ENCODE measurements at regions not wholly inside any gene's neighbourhood (a gene's known extent, or its start where the extent isn't known, plus 50 kb on each side); places are given as distances from the start of the nearest gene placed in this dataset.

DNA sequence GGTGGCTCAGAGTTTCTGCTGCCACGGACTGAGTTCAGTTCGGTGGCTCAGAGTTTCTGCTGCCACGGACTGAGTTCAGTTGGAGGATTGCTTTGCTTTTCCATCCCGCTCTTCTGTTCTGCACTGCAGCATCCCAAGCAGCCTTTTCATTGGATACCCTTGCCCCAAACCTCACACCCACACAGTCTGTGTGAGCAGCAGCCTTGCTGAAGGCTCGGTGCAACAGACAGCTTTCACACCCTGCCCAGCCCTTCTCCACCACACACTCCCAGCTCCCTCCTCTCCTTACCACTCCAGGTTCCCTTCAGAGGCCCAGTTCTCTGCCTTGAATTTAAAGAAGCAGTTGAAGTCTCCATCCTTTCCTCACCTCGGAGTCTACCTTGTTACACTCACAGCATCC, 52.5 kb upstream of the CHD6 start:
- no peaks in the 10 kb centered on the region for H3K4me1 Mint-ChIP-seq

DNA sequence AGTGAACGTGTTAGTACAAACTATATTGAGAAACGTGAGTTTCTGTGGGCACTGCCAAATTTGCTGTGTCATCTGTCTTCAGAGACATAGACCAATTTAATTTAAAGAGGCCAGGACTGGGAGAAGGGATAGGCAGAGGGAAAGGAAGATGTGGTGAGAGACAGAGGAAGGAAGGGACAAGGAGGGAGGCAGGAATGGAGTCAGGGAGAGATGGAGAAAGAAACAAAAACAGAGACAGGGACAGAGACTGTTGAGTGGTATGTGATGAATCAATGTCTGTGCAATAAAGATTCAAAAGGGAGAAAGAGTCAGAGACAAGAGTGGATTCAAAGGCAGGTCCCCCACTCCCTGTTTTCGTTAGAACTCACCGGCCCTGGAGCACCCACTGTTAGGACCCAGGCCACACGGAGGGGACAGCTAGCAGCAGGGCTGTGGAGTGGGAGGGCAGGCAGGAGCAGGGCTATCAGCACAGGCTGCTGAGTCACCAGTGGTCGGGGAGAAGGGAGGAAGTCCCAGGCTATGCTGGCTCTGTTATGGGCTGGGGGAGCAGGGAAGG, 51.6 kb upstream of the CHD6 start:
- no peaks in the 10 kb centered on the region for H3K9me3 Mint-ChIP-seq
- H3K4me3 Mint-ChIP-seq, result no peak overlapping the region
- ATAC-seq (no peak), DNase-seq (no peak)
- H3K27ac Mint-ChIP-seq, result no peak overlapping the region
- peaks cover 45% of the 10 kb centered on the region for H3K27me3 Mint-ChIP-seq
- H3K4me1 Mint-ChIP-seq, result no peaks in the 10 kb centered on the region

More for the DNA sequence above, 52.5 kb upstream of the CHD6 start:
- Mint-ChIP-seq H3K27ac (peak overlapping the region in 1 of 2 donors; percentile 29), H3K27me3 (peaks cover 45% of the 10 kb centered on the region), H3K9me3 (no peaks in the 10 kb centered on the region), H3K4me3 (no peak overlapping the region)
- DNase-seq, result no peak
- no peak for ATAC-seq

DNA sequence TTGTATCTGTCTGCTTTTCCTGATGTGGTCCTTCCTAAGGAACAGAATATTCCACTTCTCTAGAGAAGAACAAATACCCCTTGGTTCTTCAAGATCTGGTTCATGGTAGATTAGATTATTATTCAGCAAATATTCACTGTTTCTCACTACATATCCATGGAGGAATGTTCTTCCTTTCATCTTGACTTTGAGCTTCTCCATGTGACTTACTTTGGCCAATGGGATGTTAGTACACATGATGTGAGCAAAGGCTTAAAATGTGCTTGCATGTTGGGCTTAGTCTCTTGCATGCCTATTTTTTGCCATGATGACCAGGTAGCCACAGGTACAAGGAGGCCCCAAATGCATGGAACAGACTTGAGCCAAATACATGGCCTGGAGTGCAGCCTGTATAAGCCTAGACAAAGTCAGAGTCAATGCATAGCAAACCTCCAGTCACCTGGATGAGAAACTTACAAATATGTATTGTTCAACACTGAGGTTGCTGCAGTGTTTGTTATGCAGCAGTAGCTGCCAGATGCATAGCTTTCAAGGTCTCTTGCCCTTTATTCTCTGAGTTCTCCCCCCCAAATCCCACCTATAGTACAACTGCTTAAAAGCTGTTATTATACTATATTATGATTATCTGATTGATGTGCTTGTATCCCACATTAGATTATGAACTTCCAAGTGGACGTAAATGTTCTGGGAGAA, 50.0 kb upstream of the CHD6 start:
- H3K4me1 Mint-ChIP-seq, result no peaks in the 10 kb centered on the region
- H3K4me3 Mint-ChIP-seq, result no peak overlapping the region
- ATAC-seq (no peak), DNase-seq (no peak)
- H3K27ac Mint-ChIP-seq, result no peak overlapping the region
- H3K9me3 Mint-ChIP-seq, result no peaks in the 10 kb centered on the region
- peaks cover 45% of the 10 kb centered on the region for H3K27me3 Mint-ChIP-seq
